ENCODE measurements at regions not wholly inside any gene's neighbourhood (a gene's known extent, or its start where the extent isn't known, plus 50 kb on each side); places are given as distances from the start of the nearest gene placed in this dataset.
"Not testable (repeated sequence)": the region's sequence is repeated elsewhere in the genome, so short reads cannot be mapped to it uniquely, and the experiment has no call there.

GRCh38 chr7:23887660-23888059, 177.6 kb downstream of the STK31 start:
- no peak for DNase-seq

- DNase-seq: no peak
These were observed 178.9 kb downstream of the STK31 start for GRCh38 chr7:23888958-23889357.

- DNase-seq: no peak
These were observed 179.5 kb downstream of the STK31 start for GRCh38 chr7:23889566-23889965.

GRCh38 chr7:23892019-23892418, 182.0 kb downstream of the STK31 start:
- DNase-seq: no peak

- no peak for DNase-seq
These were observed 183.3 kb downstream of the STK31 start for GRCh38 chr7:23893176-23893941.

GRCh38 chr7:23893942-23894891, 184.2 kb downstream of the STK31 start:
- DNase-seq: no peak

GRCh38 chr7:23894892-23895569, 185.0 kb downstream of the STK31 start:
- DNase-seq: no peak

GRCh38 chr7:23895666-23896096, 185.7 kb downstream of the STK31 start:
- peak in 1 of 56 donors; percentile 1 for DNase-seq

- no peak for DNase-seq
These were observed 188.6 kb downstream of the STK31 start for GRCh38 chr7:23898619-23899018.

- DNase-seq: not testable (repeated sequence)
These were observed 194.9 kb downstream of the STK31 start for GRCh38 chr7:23904901-23905300.

GRCh38 chr7:23907012-23907411, 197.0 kb downstream of the STK31 start:
- DNase-seq: no peak

- DNase-seq: no peak
These were observed 199.4 kb downstream of the STK31 start for GRCh38 chr7:23909426-23909825.

GRCh38 chr7:23912065-23912464, 202.0 kb downstream of the STK31 start:
- no peak for DNase-seq

GRCh38 chr7:23913016-23913415, 203.0 kb downstream of the STK31 start:
- DNase-seq: no peak

GRCh38 chr7:23915236-23915635, 205.2 kb downstream of the STK31 start:
- peak in 2 of 56 donors; percentile 2 to 3 for DNase-seq

- no peak for DNase-seq
These were observed 208.3 kb downstream of the STK31 start for GRCh38 chr7:23918286-23918685.

- no peak for DNase-seq
These were observed 208.8 kb downstream of the STK31 start for GRCh38 chr7:23918856-23919255.

GRCh38 chr7:23925088-23925487, 215.1 kb downstream of the STK31 start:
- no peak for DNase-seq

- DNase-seq: no peak
These were observed 217.8 kb downstream of the STK31 start for GRCh38 chr7:23927709-23928417.

- DNase-seq: no peak
These were observed 218.4 kb downstream of the STK31 start for GRCh38 chr7:23928418-23928775.

GRCh38 chr7:23930312-23930711, 220.3 kb downstream of the STK31 start:
- no peak for DNase-seq

Measured in amygdala (tissue), 56 donors.